ENCODE measurements at regions not wholly inside any gene's neighbourhood (a gene's known extent, or its start where the extent isn't known, plus 50 kb on each side); places are given as distances from the start of the nearest gene placed in this dataset.
A peak's percentile ranks its signal among the peaks of the same experiment; 100 is the strongest.

DNA sequence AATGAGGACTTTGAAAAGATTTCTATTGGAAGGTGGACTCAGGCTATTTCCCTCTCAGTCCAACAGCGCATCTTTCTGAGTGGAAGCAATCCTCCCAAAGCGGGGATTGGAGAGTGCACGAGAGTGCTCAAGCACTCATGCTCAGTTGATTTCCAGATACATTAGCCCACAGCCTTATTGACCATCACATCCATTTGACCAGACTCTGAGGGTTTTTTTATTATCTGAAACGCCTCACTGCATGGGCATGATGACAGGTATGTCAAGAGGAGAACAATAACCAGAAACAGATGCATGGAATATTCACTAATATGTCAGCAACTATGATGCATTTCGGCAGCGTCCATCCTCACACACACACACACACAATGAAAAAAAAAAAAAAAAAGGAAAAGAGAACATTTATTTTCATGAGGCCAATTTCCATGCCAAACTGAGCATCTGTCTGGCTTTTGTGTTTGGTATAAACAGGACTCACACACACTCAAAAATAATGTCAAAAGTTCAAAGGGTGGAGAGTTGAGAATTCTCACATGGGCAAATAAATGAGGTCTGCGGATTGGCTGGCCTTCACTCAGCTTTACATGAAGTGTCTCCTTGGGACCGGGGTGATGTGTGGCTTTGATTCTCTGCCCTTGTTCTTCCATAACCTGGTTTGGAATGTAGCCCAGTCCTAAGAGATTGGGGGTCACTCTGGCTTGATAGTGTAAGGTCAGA lies 371.6 kb downstream of the MCTP2 start:
- peak overlapping the region; percentile 22 for H3K27ac ChIP-seq
- H3K4me3 ChIP-seq: no peak overlapping the region
- H3K9me3 ChIP-seq (ENCODE audit: low read depth): no peaks in the 10 kb centered on the region
- TF ChIP-seq CTCF (IDR thresholded peaks at IDR 0.05; ENCODE audit: low read depth, low read length): no peak
- H3K27me3 ChIP-seq: no peaks in the 10 kb centered on the region
- H3K4me1 ChIP-seq (ENCODE audit: low read depth): peaks cover 13% of the 10 kb centered on the region
- no peaks in the 10 kb centered on the region for H3K36me3 ChIP-seq
- DNase-seq (ENCODE audit: low read depth in 1 of 2, low spot score in 1 of 2): peak in 1 of 2 donors; percentile 36

GRCh38 chr15:94606286-94606685 lies 374.9 kb downstream of the MCTP2 start:
- H3K4me3 ChIP-seq: no peak overlapping the region
- no peaks in the 10 kb centered on the region for H3K36me3 ChIP-seq
- DNase-seq (ENCODE audit: low read depth in 1 of 2, low spot score in 1 of 2): no peak
- no peaks in the 10 kb centered on the region for H3K27me3 ChIP-seq
- no peak for TF ChIP-seq CTCF (IDR thresholded peaks at IDR 0.05; ENCODE audit: low read depth, low read length)
- H3K9me3 ChIP-seq (ENCODE audit: low read depth): no peaks in the 10 kb centered on the region
- H3K4me1 ChIP-seq (ENCODE audit: low read depth): peaks cover 8% of the 10 kb centered on the region
- no peak overlapping the region for H3K27ac ChIP-seq

DNA sequence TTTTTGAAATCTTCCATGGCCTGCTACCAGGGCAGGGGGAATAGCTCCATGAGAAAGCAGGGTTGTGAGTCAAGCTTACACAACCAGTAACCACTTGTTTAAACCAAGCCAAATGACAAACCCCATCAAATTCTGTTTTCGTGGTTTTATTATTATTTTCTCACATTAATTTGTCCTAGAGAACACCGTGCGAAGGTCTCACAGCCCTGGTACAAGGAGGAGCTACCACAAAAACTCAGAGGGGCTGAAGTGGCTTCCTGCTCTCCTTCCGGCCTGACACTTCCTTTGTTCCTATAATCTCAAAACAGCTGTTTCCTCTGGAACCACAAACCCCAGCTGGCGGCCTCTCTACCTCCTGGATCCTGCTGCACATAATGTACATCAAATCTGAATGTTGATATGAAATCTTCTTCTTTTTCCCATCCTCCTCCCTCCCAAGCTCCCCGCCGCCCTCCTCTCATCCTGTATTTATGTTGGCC lies 375.9 kb downstream of the MCTP2 start:
- TF ChIP-seq CTCF (IDR thresholded peaks at IDR 0.05; ENCODE audit: low read depth, low read length): no peak
- Histone ChIP-seq H3K4me3 (no peak overlapping the region), H3K27ac (no peak overlapping the region), H3K36me3 (no peaks in the 10 kb centered on the region), H3K27me3 (no peaks in the 10 kb centered on the region), H3K9me3 (ENCODE audit: low read depth) (no peaks in the 10 kb centered on the region), H3K4me1 (ENCODE audit: low read depth) (peaks cover 8% of the 10 kb centered on the region)
- peak in 1 of 2 donors; percentile 68 for DNase-seq (ENCODE audit: low read depth in 1 of 2, low spot score in 1 of 2)

DNA sequence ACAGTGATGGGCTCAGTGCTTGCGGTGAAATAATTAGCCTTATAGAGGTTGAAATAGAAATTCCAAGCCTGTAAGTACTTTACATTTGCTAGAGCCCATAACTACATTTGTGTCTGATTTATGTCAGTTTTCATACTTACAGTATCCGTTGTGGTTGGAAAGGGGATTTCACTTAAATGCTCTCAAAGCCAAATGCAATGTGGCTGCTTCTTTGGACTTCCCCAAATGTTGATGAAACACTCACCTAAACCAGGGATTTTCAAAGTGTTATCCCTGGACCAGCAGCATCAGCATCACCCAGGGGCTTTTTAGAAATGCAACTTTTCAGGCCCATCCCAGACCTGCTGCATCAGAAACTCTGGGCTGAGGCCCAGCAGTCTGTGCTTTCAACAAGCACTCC lies 378.7 kb downstream of the MCTP2 start:
- Histone ChIP-seq H3K4me1 (ENCODE audit: low read depth) (no peaks in the 10 kb centered on the region), H3K27me3 (no peaks in the 10 kb centered on the region), H3K27ac (no peak overlapping the region), H3K36me3 (no peaks in the 10 kb centered on the region), H3K4me3 (no peak overlapping the region), H3K9me3 (ENCODE audit: low read depth) (no peaks in the 10 kb centered on the region)
- no peak for DNase-seq (ENCODE audit: low read depth in 1 of 2, low spot score in 1 of 2)
- TF ChIP-seq CTCF (IDR thresholded peaks at IDR 0.05; ENCODE audit: low read depth, low read length): no peak

GRCh38 chr15:94610485-94610884 lies 379.1 kb downstream of the MCTP2 start:
- no peak for TF ChIP-seq CTCF (IDR thresholded peaks at IDR 0.05; ENCODE audit: low read depth, low read length)
- no peaks in the 10 kb centered on the region for H3K9me3 ChIP-seq (ENCODE audit: low read depth)
- H3K27ac ChIP-seq: no peak overlapping the region
- peak in 1 of 2 donors; percentile 4 for DNase-seq (ENCODE audit: low read depth in 1 of 2, low spot score in 1 of 2)
- H3K4me1 ChIP-seq (ENCODE audit: low read depth): no peaks in the 10 kb centered on the region
- H3K36me3 ChIP-seq: no peaks in the 10 kb centered on the region
- no peaks in the 10 kb centered on the region for H3K27me3 ChIP-seq
- H3K4me3 ChIP-seq: no peak overlapping the region

Measured in cardiac muscle cell (in vitro differentiated cells and primary cell).